ENCODE measurements at regions not wholly inside any gene's neighbourhood (a gene's known extent, or its start where the extent isn't known, plus 50 kb on each side); places are given as distances from the start of the nearest gene placed in this dataset.

DNA sequence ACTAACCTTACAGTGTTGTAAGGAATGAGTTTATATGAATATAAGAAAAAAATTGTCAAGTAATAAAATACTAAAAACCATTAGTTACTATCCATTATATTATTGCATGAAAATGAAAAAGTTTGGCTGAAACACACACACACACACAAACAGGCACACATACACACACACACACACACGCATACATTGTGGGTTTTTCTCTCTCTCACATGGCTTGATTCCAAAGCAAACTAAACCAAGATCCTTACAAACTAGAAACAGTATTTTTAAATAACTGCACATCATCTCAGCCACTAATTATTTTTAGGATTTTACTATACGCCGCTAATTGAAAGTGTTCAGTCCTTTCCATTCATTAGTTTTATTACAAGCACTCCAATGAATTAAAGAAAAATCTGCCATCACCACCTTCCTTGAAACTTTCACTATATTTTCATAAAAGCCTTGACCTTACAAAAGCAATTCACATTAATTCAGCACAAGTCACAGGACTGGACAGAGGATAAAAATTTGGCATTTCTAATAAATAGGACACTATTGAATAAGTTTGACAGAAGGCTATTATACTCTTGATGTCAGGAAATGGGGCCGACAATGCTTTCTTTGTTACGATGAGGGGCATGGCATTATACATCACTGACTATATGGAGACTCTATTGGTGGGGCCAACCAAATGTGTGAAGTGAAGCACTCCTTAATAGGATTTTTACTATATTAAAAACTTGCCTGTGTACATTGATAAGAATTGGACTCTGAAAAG lies 187.0 kb upstream of the ESRRG start:
- no peak overlapping the region for H3K27ac Mint-ChIP-seq
- ATAC-seq (ENCODE audit: low read depth), result no peak
- H3K4me3 Mint-ChIP-seq, result no peak overlapping the region
- no peaks in the 10 kb centered on the region for H3K27me3 Mint-ChIP-seq
- intact Hi-C loops (cut with micrococcal nuclease), result no loop called here
- no peaks in the 10 kb centered on the region for H3K36me3 Mint-ChIP-seq (ENCODE audit: low read depth)
- CTCF ChIA-PET, result no interaction called here
- H3K9me3 Mint-ChIP-seq, result no peaks in the 10 kb centered on the region
- POLR2A ChIA-PET, result no interaction called here
- DNase-seq, result no peak
- no peaks in the 10 kb centered on the region for H3K4me1 Mint-ChIP-seq
- no peak for TF ChIP-seq CTCF (IDR thresholded peaks at IDR 0.05)

- intact Hi-C loops (cut with micrococcal nuclease), result no loop called here
- ATAC-seq (ENCODE audit: low read depth) (no peak), DNase-seq (no peak)
- H3K4me1 Mint-ChIP-seq, result no peaks in the 10 kb centered on the region
- CTCF ChIA-PET, result no interaction called here
- no peak for TF ChIP-seq CTCF (IDR thresholded peaks at IDR 0.05)
- no peaks in the 10 kb centered on the region for H3K36me3 Mint-ChIP-seq (ENCODE audit: low read depth)
- H3K27me3 Mint-ChIP-seq, result no peaks in the 10 kb centered on the region
- no peaks in the 10 kb centered on the region for H3K9me3 Mint-ChIP-seq
- no peak overlapping the region for H3K27ac Mint-ChIP-seq
- H3K4me3 Mint-ChIP-seq, result no peak overlapping the region
- POLR2A ChIA-PET, result no interaction called here
Observed at GRCh38 chr1:216908126-216908525, 184.9 kb upstream of the ESRRG start.

GRCh38 chr1:216907100-216907499 lies 183.9 kb upstream of the ESRRG start:
- DNase-seq (no peak), ATAC-seq (ENCODE audit: low read depth) (no peak)
- H3K9me3 Mint-ChIP-seq, result no peaks in the 10 kb centered on the region
- CTCF ChIA-PET, result no interaction called here
- H3K27me3 Mint-ChIP-seq, result no peaks in the 10 kb centered on the region
- POLR2A ChIA-PET, result no interaction called here
- TF ChIP-seq CTCF (IDR thresholded peaks at IDR 0.05), result no peak
- intact Hi-C loops (cut with micrococcal nuclease), result no loop called here
- H3K36me3 Mint-ChIP-seq (ENCODE audit: low read depth), result no peaks in the 10 kb centered on the region
- H3K27ac Mint-ChIP-seq, result no peak overlapping the region
- H3K4me1 Mint-ChIP-seq, result no peaks in the 10 kb centered on the region
- no peak overlapping the region for H3K4me3 Mint-ChIP-seq

DNA sequence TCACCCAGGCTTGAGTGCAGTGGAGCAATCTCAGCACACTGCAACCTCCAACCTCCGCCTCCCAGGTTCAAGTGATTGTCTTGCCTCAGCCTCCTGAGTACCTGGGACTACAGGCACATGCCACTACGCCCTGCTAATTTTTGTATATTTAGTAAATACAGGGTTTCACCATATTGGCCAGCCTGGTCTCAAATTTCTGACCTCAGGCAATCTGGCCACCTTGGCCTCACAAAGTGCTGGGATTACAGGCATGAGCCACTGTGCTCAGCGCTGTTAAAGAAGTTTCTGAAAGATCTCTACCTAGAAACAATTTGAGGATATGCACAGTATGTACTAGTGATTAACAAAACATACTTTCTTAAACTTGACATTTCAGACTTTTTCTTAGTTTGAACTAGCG lies 182.6 kb upstream of the ESRRG start:
- Mint-ChIP-seq H3K27ac (no peak overlapping the region), H3K9me3 (no peaks in the 10 kb centered on the region), H3K27me3 (no peaks in the 10 kb centered on the region), H3K36me3 (ENCODE audit: low read depth) (no peaks in the 10 kb centered on the region), H3K4me3 (no peak overlapping the region), H3K4me1 (no peaks in the 10 kb centered on the region)
- POLR2A ChIA-PET, result no interaction called here
- DNase-seq (no peak), ATAC-seq (ENCODE audit: low read depth) (no peak)
- no peak for TF ChIP-seq CTCF (IDR thresholded peaks at IDR 0.05)
- CTCF ChIA-PET, result no interaction called here
- intact Hi-C loops (cut with micrococcal nuclease), result no loop called here

GRCh38 chr1:216905137-216905536 lies 181.9 kb upstream of the ESRRG start:
- no peak for DNase-seq
- Mint-ChIP-seq H3K9me3 (no peaks in the 10 kb centered on the region), H3K27me3 (no peaks in the 10 kb centered on the region), H3K4me1 (no peaks in the 10 kb centered on the region), H3K36me3 (ENCODE audit: low read depth) (no peaks in the 10 kb centered on the region), H3K27ac (no peak overlapping the region), H3K4me3 (no peak overlapping the region)
- ChIA-PET POLR2A (no interaction called here), CTCF (no interaction called here)
- ATAC-seq (ENCODE audit: low read depth), result no peak
- intact Hi-C loops (cut with micrococcal nuclease), result no loop called here
- no peak for TF ChIP-seq CTCF (IDR thresholded peaks at IDR 0.05)

Data from activated B cell treated with CpG ODN at 0.5 μM for 24 hours (primary cell).